22Rv1 (cell line): ENCODE measurements at regions not wholly inside any gene's neighbourhood (a gene's known extent, or its start where the extent isn't known, plus 50 kb on each side); places are given as distances from the start of the nearest gene placed in this dataset.

Experiments
- CTCF ChIP-seq: fragments of 450-650 bp; IDR thresholded peaks from 2 replicates; pipeline ENCODE4 v1.5.1; 2017; ENCODE audit warnings: mild to moderate bottlenecking
- ZFX ChIP-seq: fragments of 450-650 bp; IDR thresholded peaks from 2 replicates; pipeline ENCODE4 v1.6.1; 2017; ENCODE audit warnings: antibody characterized with exemption, borderline replicate concordance

- no peak for TF ChIP-seq CTCF
- no peak for TF ChIP-seq ZFX
These were observed 204.9 kb downstream of the SOX4 start for GRCh38 chr6:21798468-21798867.
